GM12865 (cell line): ENCODE measurements at regions not wholly inside any gene's neighbourhood (a gene's known extent, or its start where the extent isn't known, plus 50 kb on each side); places are given as distances from the start of the nearest gene placed in this dataset.
"Not testable (repeated sequence)": the region's sequence is repeated elsewhere in the genome, so short reads cannot be mapped to it uniquely, and the experiment has no call there.

Experiments used
- DNase-seq: peaks from one replicate; pipeline ENCODE4 v3.0.0; 2010; ENCODE audit warnings: low read depth
- H3K4me3 ChIP-seq: 2 replicates; pipeline ENCODE4 v1.5.1; 2011; ENCODE audit warnings: mild to moderate bottlenecking, low read depth, low read length, control low read depth
- TF ChIP-seq, protein P1 (sequence below): IDR thresholded peaks from 2 replicates; pipeline ENCODE4 v1.5.1; 2011; ENCODE audit warnings: low read length, control low read depth, low read depth, inconsistent platforms; ENCODE audit not compliant: insufficient read depth; ENCODE audit errors: missing control alignments

- no peak for DNase-seq
- TF ChIP-seq, protein P1, sequence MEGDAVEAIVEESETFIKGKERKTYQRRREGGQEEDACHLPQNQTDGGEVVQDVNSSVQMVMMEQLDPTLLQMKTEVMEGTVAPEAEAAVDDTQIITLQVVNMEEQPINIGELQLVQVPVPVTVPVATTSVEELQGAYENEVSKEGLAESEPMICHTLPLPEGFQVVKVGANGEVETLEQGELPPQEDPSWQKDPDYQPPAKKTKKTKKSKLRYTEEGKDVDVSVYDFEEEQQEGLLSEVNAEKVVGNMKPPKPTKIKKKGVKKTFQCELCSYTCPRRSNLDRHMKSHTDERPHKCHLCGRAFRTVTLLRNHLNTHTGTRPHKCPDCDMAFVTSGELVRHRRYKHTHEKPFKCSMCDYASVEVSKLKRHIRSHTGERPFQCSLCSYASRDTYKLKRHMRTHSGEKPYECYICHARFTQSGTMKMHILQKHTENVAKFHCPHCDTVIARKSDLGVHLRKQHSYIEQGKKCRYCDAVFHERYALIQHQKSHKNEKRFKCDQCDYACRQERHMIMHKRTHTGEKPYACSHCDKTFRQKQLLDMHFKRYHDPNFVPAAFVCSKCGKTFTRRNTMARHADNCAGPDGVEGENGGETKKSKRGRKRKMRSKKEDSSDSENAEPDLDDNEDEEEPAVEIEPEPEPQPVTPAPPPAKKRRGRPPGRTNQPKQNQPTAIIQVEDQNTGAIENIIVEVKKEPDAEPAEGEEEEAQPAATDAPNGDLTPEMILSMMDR: no peak
- H3K4me3 ChIP-seq: no peak overlapping the region
Measured at GRCh38 chrX:981791-982626, 230.4 kb downstream of the CRLF2 start.

DNA sequence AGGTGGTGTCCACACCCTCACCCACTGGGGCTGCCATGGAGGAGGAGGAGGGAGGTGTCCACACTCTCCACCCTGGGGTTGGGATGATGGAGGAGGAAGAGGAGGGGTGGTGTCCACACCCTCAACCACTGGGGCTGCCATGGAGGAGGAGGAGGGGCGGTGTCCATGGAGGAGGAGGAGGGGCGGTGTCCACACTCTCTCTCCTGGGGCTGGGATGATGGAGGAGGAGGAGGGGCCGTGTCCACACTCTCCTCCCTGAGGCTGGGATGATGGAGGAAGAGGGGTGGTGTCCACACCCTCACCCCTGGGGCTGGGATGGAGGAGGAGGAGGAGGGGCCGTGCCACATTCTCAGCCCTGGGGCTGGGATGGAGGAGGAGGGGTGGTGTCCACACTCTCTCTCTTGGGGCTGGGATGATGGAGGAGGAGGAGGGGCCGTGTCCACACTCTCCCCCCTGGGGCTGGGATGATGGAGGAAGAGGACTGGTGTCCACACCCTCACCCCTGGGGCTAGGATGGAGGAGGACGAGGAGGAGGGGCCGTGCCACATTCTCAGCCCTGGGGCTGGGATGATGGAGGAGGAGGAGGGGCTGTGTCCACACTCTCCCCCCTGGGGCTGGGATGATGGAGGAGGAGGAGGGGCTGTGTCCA, 231.7 kb downstream of the CRLF2 start:
- H3K4me3 ChIP-seq: no peak overlapping the region
- no peak for DNase-seq
- TF ChIP-seq, protein P1: no peak

DNA sequence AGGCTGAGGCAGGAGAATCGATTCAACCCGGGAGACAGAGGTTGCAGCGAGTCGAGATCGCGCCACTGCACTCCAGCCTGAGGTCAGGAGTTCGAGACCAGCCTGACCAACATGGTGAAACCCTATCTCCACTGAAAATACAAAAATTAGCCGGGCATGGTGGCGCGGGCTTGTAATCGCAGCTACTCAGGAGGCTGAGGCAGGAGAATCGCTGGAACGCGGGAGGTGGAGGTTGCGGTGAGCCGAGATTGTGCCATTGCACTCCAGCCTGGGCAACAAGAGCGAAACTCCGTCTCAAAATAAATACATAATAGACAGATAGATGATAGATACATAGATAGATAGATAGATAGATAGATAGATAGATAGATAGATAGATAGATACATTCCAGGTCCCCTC, 233.3 kb downstream of the CRLF2 start:
- DNase-seq, H3K4me3 ChIP-seq: not testable (repeated sequence)

DNA sequence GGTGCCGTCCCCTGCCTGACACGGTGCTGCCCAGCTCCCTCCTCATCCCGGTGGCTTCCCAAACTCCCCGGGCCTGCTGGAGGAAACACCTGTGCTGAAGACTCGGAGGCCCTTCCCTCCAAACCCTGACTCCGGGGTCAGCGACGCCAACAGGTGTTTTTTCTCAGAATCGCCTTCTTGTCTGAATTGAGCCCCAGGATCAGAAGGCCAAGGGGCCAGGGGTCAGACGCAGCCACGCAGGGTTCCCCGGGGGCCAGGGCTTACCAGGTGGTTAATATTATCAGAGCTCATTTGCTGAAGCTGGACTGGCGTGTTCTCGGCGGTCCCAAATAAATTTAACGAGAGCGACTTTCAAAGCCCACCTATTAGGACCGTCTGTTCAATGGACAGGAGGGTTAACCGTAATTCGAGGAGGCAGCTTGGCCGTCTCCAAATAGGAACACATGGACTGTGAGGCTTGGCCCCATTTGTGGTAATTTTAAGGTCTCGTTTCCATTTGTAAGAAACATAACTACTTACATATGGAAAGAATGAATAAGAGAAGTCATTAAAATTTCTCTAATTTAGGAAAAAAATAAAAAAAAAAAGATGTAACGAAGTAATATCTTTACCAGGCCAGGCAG, 239.3 kb downstream of the CRLF2 start:
- TF ChIP-seq, protein P1: no peak

DNA sequence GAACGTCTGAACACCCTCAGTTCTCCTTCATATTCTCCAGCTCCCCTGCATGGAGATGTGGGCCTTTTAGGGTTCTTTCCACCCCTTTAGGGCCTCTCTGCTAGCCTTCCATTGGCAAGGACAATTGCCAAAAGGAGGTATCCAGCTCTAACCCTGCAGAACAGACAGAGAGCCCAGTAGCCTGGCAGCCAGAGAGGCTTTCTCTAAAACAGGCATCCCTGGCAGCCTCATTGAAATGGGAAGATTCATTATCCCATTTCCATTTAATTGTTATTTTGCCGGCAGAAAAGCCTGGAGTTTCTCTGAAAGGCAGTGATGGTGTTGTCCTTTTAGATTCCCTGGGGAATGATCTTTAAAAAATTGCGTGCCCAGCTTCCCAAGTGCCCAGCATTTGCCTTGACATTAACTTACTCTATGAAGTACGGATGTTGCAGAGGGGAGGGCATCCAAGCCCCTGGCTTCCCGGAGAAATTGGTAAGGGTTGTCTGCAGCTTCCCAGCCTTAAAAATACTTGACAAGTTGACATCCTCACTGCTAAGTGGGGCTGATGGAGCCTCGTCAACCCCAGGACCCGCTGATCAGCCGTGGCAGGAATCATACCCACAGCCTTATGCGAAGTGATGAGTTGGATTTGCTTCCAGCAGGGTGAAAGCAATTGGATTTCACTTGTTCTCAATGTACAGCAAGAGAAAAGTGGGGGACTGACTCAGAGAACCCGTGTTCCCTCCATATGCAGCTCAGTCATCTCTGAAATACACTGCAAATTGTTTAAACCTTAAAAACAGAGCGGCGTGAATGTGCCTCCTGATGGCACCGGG, 244.1 kb downstream of the CRLF2 start:
- TF ChIP-seq, protein P1: no peak
- no peak overlapping the region for H3K4me3 ChIP-seq
- DNase-seq: no peak

More for the DNA sequence above, 239.3 kb downstream of the CRLF2 start:
- no peak overlapping the region for H3K4me3 ChIP-seq
- DNase-seq: no peak

DNA sequence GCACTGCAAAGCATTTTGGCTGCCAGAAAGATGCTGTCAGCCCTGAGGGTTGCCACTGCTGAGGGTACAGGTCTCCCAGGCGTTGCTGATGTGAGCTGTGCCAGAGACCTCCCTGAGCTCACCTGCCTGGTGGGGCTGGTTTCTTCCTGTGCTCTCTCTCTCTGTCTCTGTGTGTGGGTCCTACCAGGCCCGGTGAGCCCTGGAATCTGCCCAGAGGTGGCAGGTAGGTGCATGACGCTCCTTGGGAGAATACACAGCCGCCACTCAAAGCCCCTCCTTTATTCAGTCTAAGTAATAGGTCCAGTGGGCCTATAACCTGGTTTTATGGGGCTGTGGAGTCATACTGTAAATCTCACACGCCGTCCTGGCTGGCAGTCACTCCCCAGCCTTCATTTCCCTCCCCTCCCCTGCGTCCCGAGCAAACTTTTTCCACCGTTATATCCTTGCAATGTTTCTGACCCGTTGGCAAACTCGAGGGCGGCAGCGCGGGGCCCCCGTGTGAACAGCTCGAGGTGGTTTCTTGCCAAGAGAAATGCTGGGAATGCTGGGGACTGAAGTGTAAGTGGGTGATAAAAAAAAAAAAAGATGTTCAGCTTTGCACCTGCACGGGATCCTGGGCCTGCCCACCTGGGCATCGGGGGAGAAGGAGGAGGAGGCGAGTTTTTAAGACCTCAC, 245.9 kb downstream of the CRLF2 start:
- H3K4me3 ChIP-seq: no peak overlapping the region
- TF ChIP-seq, protein P1: no peak
- no peak for DNase-seq
